ENCODE measurements at regions not wholly inside any gene's neighbourhood (a gene's known extent, or its start where the extent isn't known, plus 50 kb on each side); places are given as distances from the start of the nearest gene placed in this dataset.
"Not testable (repeated sequence)": the region's sequence is repeated elsewhere in the genome, so short reads cannot be mapped to it uniquely, and the experiment has no call there.

DNA sequence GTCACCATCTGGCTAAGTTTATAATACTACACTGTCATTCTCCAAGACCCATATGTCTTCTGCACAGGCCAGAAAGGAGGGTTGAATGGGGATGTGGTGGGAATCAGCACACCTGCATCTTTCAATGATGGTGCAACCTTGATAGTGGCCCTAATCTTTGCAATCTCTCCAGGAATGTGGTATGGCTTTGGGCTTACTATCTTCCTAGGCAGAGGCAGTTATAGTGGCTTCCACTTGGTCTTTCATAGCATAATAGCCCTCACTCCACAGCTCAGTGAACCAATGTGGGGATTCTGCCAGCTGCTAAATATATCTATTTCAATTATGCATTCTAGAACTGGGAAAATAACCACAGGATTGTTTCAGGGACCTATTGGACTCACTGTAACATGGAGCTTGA, 61.8 kb upstream of the ATP2B1 start:
- no peak for TF ChIP-seq CTCF (conservative IDR thresholded peaks at IDR 0.05)
- no peak for DNase-seq (ENCODE audit: low read depth, low spot score)

DNA sequence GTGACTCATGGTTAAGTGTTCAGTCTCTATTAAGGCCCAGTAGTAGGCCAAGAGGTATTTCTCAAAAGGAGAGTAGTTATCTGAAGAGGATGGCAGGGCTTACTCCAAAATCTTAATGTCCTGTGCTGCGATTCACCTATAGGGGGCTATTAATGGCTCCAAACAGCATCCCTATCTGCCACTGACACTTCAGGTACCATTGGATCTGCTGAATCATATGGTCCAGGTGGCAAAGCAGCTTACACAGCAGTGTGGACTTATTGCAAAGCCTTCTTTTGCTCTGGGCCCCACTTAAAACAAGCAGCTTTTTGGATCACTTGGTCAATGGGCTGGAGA, 60.8 kb upstream of the ATP2B1 start:
- no peaks in the 10 kb centered on the region for H3K4me1 Mint-ChIP-seq
- no peaks in the 10 kb centered on the region for H3K27me3 Mint-ChIP-seq (ENCODE audit: low read depth)
- H3K9me3 Mint-ChIP-seq: no peaks in the 10 kb centered on the region
- H3K4me3 Mint-ChIP-seq: no peak overlapping the region
- H3K27ac Mint-ChIP-seq (ENCODE audit: unreplicated experiment): no peak overlapping the region
- no peaks in the 10 kb centered on the region for H3K36me3 Mint-ChIP-seq (ENCODE audit: low read depth)
- no peak for TF ChIP-seq CTCF (conservative IDR thresholded peaks at IDR 0.05)
- no peak for DNase-seq (ENCODE audit: low read depth, low spot score)

More for the DNA sequence above, 61.8 kb upstream of the ATP2B1 start:
- no peaks in the 10 kb centered on the region for H3K27me3 Mint-ChIP-seq (ENCODE audit: low read depth)
- no peak overlapping the region for H3K4me3 Mint-ChIP-seq
- no peaks in the 10 kb centered on the region for H3K36me3 Mint-ChIP-seq (ENCODE audit: low read depth)
- H3K4me1 Mint-ChIP-seq: no peaks in the 10 kb centered on the region
- no peak overlapping the region for H3K27ac Mint-ChIP-seq (ENCODE audit: unreplicated experiment)
- H3K9me3 Mint-ChIP-seq: no peaks in the 10 kb centered on the region

DNA sequence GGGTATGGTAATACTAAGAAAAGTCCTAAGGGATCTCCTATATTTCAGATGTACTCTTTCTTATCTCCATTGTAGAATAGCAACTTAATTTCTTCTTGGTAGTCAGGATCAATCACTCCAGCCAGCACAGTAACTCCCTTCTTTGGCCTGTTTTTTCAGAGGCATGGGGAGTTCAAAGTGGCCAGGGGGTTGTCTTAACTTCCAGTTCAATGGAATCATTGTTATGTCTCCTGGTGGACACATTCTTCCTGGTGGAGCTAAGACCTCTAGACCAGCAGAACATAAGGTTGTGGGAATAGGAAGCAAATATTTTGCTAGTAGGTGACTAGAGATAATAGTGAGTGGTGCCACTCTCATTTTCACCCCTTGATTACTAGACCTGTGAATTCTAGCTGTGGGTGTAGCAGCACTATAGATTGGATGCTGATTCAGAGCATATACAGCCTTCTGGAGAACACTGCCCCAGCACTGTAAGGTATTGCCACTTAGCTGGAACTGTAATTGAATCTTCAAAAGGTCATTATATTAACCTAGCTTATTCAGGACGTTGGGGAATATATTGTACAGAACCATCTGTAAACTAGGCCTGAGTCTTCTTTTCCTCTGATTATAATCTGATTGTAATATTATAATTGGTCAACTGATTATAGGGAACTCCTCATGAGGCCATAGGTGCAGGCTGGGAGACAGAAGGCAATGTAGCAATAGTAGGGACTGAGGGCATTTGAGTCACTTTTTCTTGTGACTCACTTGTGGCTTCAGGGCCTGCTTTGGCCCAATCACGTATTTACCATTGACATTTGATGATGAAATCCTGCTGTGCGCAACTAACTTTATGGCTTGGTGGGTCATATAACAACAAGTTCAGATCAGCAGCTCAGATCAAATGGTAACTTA, 60.2 kb upstream of the ATP2B1 start:
- Mint-ChIP-seq H3K27me3 (ENCODE audit: low read depth) (no peaks in the 10 kb centered on the region), H3K36me3 (ENCODE audit: low read depth) (no peaks in the 10 kb centered on the region), H3K4me1 (no peaks in the 10 kb centered on the region), H3K4me3 (no peak overlapping the region), H3K9me3 (no peaks in the 10 kb centered on the region), H3K27ac (ENCODE audit: unreplicated experiment) (no peak overlapping the region)
- no peak for DNase-seq (ENCODE audit: low read depth, low spot score)
- TF ChIP-seq CTCF (conservative IDR thresholded peaks at IDR 0.05): no peak

- Mint-ChIP-seq H3K4me3 (no peak overlapping the region), H3K4me1 (no peaks in the 10 kb centered on the region), H3K27ac (ENCODE audit: unreplicated experiment) (no peak overlapping the region), H3K27me3 (ENCODE audit: low read depth) (no peaks in the 10 kb centered on the region), H3K36me3 (ENCODE audit: low read depth) (no peaks in the 10 kb centered on the region), H3K9me3 (no peaks in the 10 kb centered on the region)
- DNase-seq (ENCODE audit: low read depth, low spot score): no peak
- no peak for TF ChIP-seq CTCF (conservative IDR thresholded peaks at IDR 0.05)
Measured at GRCh38 chr12:89765959-89766824, 57.6 kb upstream of the ATP2B1 start.

- H3K36me3 Mint-ChIP-seq (ENCODE audit: low read depth); H3K27ac Mint-ChIP-seq (ENCODE audit: unreplicated experiment); H3K4me1 Mint-ChIP-seq; H3K4me3 Mint-ChIP-seq; H3K27me3 Mint-ChIP-seq (ENCODE audit: low read depth); H3K9me3 Mint-ChIP-seq; DNase-seq (ENCODE audit: low read depth, low spot score): not testable (repeated sequence)
Measured at GRCh38 chr12:89764164-89764563, 55.5 kb upstream of the ATP2B1 start.
